Uterus (tissue), 3 donors: ENCODE measurements at regions not wholly inside any gene's neighbourhood (a gene's known extent, or its start where the extent isn't known, plus 50 kb on each side); places are given as distances from the start of the nearest gene placed in this dataset.

Source experiments
- DNase-seq, 2 donors: peaks; one replicate each; pipeline ENCODE4 v3.0.0-alpha.2; 2019 to 2020
- H3K27ac ChIP-seq, 2 donors: fragments of 200-600 bp; sonication (generic); 1 replicate in 1 of 2; 2 replicates in 1 of 2; pipeline ENCODE4 v1.5.1; 2016 to 2018
- H3K27me3 ChIP-seq, 2 donors: fragments of 200-600 bp; sonication (generic); one replicate each; pipeline ENCODE4 v1.5.1; 2018 to 2019; ENCODE audit warnings: control low read depth in 1 of 2
- H3K36me3 ChIP-seq, 2 donors: fragments of 200-600 bp; sonication (generic); one replicate each; pipeline ENCODE4 v1.5.1; 2019; ENCODE audit warnings: control low read depth in 1 of 2
- H3K4me1 ChIP-seq, 2 donors: fragments of 200-600 bp; sonication (generic); one replicate each; pipeline ENCODE4 v1.5.1; 2018 to 2019; ENCODE audit warnings: control low read depth in 1 of 2
- H3K4me3 ChIP-seq, 2 donors: fragments of 200-600 bp; sonication (generic); 1 replicate in 1 of 2; 2 replicates in 1 of 2; pipeline ENCODE4 v1.5.1; 2018 to 2019; ENCODE audit warnings: mild to moderate bottlenecking in 1 of 2
- H3K9me3 ChIP-seq, 2 donors: fragments of 200-600 bp; sonication (generic); one replicate each; pipeline ENCODE4 v1.5.1; 2019; ENCODE audit warnings: control low read depth in 1 of 2
- CTCF ChIP-seq, 4 experiments: fragments of 200-600 bp in 2 of 4; fragments of 450-650 bp in 2 of 4; sonication (generic) in 2 of 4; IDR thresholded peaks; one replicate each; pipeline ENCODE4 v1.5.1; 2016 to 2019; ENCODE audit warnings: antibody characterized with exemption in 4 of 4, mild to moderate bottlenecking in 2 of 4, moderate library complexity in 1 of 4
- POLR2A ChIP-seq, 2 donors: fragments of 450-650 bp; IDR thresholded peaks; one replicate each; pipeline ENCODE4 v1.6.1; 2016; ENCODE audit warnings: antibody characterized with exemption in 2 of 2, mild to moderate bottlenecking in 1 of 2, moderate library complexity in 1 of 2
- intact Hi-C: fragments of 100-400 bp; cut with DNase I; formaldehyde crosslinking; loops from one replicate; pipeline ENCODE4 v1.15.1; 2023; ENCODE audit warnings: low total_unique reads
- donor health status: DM: yes; HTN: yes; CAD: no.

GRCh38 chr2:123086613-123087385, 938.3 kb upstream of the CNTNAP5 start:
- no peak for DNase-seq
- Histone ChIP-seq H3K27ac (no peak overlapping the region), H3K4me3 (no peak overlapping the region), H3K4me1 (no peaks in the 10 kb centered on the region), H3K9me3 (no peaks in the 10 kb centered on the region), H3K36me3 (no peaks in the 10 kb centered on the region), H3K27me3 (no peaks in the 10 kb centered on the region)
- no peak for TF ChIP-seq CTCF (IDR thresholded peaks at IDR 0.05)
- TF ChIP-seq POLR2A (IDR thresholded peaks at IDR 0.05) = no peak
- intact Hi-C loops = no loop called here

GRCh38 chr2:123091471-123091870, 933.6 kb upstream of the CNTNAP5 start:
- no peak overlapping the region for H3K27ac ChIP-seq
- no peak for DNase-seq
- H3K36me3 ChIP-seq = no peaks in the 10 kb centered on the region
- H3K9me3 ChIP-seq = no peaks in the 10 kb centered on the region
- intact Hi-C loops = no loop called here
- no peaks in the 10 kb centered on the region for H3K4me1 ChIP-seq
- H3K27me3 ChIP-seq = no peaks in the 10 kb centered on the region
- no peak overlapping the region for H3K4me3 ChIP-seq
- no peak for TF ChIP-seq CTCF (IDR thresholded peaks at IDR 0.05)
- no peak for TF ChIP-seq POLR2A (IDR thresholded peaks at IDR 0.05)

- DNase-seq = no peak
- intact Hi-C loops = no loop called here
These were observed 931.9 kb upstream of the CNTNAP5 start for GRCh38 chr2:123093199-123093598.

GRCh38 chr2:123095219-123095835, 929.8 kb upstream of the CNTNAP5 start:
- H3K4me1 ChIP-seq = no peaks in the 10 kb centered on the region
- no peak overlapping the region for H3K27ac ChIP-seq
- no peaks in the 10 kb centered on the region for H3K27me3 ChIP-seq
- no peak for TF ChIP-seq POLR2A (IDR thresholded peaks at IDR 0.05)
- TF ChIP-seq CTCF (IDR thresholded peaks at IDR 0.05) = no peak
- DNase-seq = no peak
- H3K36me3 ChIP-seq = no peaks in the 10 kb centered on the region
- intact Hi-C loops = no loop called here
- H3K4me3 ChIP-seq = no peak overlapping the region
- no peaks in the 10 kb centered on the region for H3K9me3 ChIP-seq

More at GRCh38 chr2:123093199-123093598, 931.9 kb upstream of the CNTNAP5 start:
- Histone ChIP-seq H3K9me3 (no peaks in the 10 kb centered on the region), H3K4me1 (no peaks in the 10 kb centered on the region), H3K27me3 (no peaks in the 10 kb centered on the region), H3K27ac (no peak overlapping the region), H3K4me3 (no peak overlapping the region), H3K36me3 (no peaks in the 10 kb centered on the region)
- no peak for TF ChIP-seq CTCF (IDR thresholded peaks at IDR 0.05)
- TF ChIP-seq POLR2A (IDR thresholded peaks at IDR 0.05) = no peak

- no peak for TF ChIP-seq POLR2A (IDR thresholded peaks at IDR 0.05)
- TF ChIP-seq CTCF (IDR thresholded peaks at IDR 0.05) = no peak
- intact Hi-C loops = no loop called here
- no peaks in the 10 kb centered on the region for H3K9me3 ChIP-seq
- H3K36me3 ChIP-seq = no peaks in the 10 kb centered on the region
- no peak for DNase-seq
- no peak overlapping the region for H3K4me3 ChIP-seq
- no peaks in the 10 kb centered on the region for H3K27me3 ChIP-seq
- H3K4me1 ChIP-seq = no peaks in the 10 kb centered on the region
- H3K27ac ChIP-seq = no peak overlapping the region
These were observed 926.5 kb upstream of the CNTNAP5 start for GRCh38 chr2:123098619-123099018.
